ENCODE measurements at regions not wholly inside any gene's neighbourhood (a gene's known extent, or its start where the extent isn't known, plus 50 kb on each side); places are given as distances from the start of the nearest gene placed in this dataset.

- H3K4me3 ChIP-seq (ENCODE audit: low read depth, low read length), result no peak overlapping the region
- peak in 4 of 6 donors; percentile 29 to 68 (median 40) for DNase-seq (ENCODE audit: low read depth in 4 of 6, low spot score in 6 of 6)
- no peak overlapping the region for H3K27ac ChIP-seq (ENCODE audit: low read depth, low read length)
- no peaks in the 10 kb centered on the region for H3K4me1 ChIP-seq (ENCODE audit: control insufficient read depth, insufficient read depth, low read length)
- H3K9me3 ChIP-seq (ENCODE audit: control insufficient read depth, insufficient read depth, low read length), result no peaks in the 10 kb centered on the region
- 33% methylated on average over 6 of the region's 8 CpGs for WGBS (ENCODE audit: insufficient coverage)
- H3K27me3 ChIP-seq (ENCODE audit: control insufficient read depth, insufficient read depth, low read length), result no peaks in the 10 kb centered on the region
- no peaks in the 10 kb centered on the region for H3K36me3 ChIP-seq (ENCODE audit: control insufficient read depth, insufficient read depth, low read length)
These were observed 372.9 kb upstream of the TMEM132C start for GRCh38 chr12:127893895-127894609.

DNA sequence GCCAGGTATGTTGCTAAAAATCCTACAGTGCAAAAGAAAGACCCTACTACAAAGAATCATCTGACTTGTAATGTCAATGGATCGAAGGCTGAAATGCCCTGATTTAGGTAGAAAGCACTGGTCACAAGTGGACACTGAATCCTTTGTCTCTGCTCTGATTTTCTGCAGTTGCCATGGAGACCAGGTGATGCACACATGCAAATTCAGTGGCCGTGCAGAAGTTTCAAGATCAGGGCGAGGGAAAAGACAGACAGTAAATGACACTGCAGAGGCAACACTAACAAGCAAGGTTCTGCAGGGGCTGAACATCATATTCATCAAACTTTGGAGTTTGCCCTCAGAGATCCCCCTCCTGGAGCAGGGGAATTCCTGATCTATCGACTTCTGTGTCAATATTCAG lies 370.3 kb upstream of the TMEM132C start:
- Histone ChIP-seq H3K27ac (ENCODE audit: low read depth, low read length) (no peak overlapping the region), H3K4me1 (ENCODE audit: control insufficient read depth, insufficient read depth, low read length) (no peaks in the 10 kb centered on the region), H3K4me3 (ENCODE audit: low read depth, low read length) (no peak overlapping the region), H3K9me3 (ENCODE audit: control insufficient read depth, insufficient read depth, low read length) (no peaks in the 10 kb centered on the region), H3K27me3 (ENCODE audit: control insufficient read depth, insufficient read depth, low read length) (no peaks in the 10 kb centered on the region), H3K36me3 (ENCODE audit: control insufficient read depth, insufficient read depth, low read length) (no peaks in the 10 kb centered on the region)
- peak in 2 of 6 donors; percentile 15 to 80 for DNase-seq (ENCODE audit: low read depth in 4 of 6, low spot score in 6 of 6)
- WGBS (ENCODE audit: insufficient coverage), result 65% methylated on average over 3 of the region's 4 CpGs

DNA sequence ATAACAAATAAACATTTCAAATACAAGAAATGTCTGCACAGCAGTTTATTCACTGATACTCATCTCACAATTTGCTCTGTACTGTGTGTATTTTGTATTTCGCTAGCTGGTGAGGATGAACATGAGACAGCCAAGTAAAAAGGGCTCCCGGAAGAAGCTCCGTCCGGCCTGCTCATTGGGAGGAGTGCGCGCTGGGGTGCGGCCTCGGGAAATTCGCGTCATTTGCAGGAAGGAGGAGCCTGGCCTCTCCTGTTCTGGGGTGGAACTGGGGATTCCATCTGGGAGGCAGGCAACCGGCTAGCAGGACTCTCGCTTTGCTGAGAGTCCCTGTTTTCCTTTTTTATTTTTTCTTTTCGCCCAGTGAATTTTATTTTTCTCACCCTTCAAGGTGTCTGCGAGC lies 368.4 kb upstream of the TMEM132C start:
- 92% methylated on average over 10 of the region's 14 CpGs for WGBS (ENCODE audit: insufficient coverage)

DNA sequence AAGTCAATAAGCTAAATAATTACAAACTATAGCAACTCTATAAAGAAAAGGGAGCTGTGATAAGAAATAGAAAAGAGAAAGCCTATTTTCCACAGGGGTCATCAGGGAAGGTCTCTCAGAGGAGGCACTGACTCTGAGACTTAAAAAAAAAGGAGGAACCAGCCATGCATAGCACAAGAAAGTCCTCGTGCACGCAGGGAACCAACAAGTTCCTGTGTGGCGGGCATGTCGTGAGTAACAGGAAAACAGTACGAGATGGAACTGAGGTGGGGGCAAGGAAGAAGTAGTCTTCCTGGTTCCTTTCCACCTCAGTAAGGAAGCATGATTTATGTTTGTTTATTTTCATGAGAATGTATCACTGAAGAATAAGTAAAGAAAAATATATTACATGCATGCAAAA lies 367.0 kb upstream of the TMEM132C start:
- no peak for DNase-seq (ENCODE audit: low read depth in 4 of 6, low spot score in 6 of 6)
- WGBS (ENCODE audit: insufficient coverage), result 69% methylated on average over 2 of the region's 5 CpGs
- H3K4me1 ChIP-seq (ENCODE audit: control insufficient read depth, insufficient read depth, low read length), result no peaks in the 10 kb centered on the region
- no peak overlapping the region for H3K27ac ChIP-seq (ENCODE audit: low read depth, low read length)
- H3K9me3 ChIP-seq (ENCODE audit: control insufficient read depth, insufficient read depth, low read length), result no peaks in the 10 kb centered on the region
- no peaks in the 10 kb centered on the region for H3K36me3 ChIP-seq (ENCODE audit: control insufficient read depth, insufficient read depth, low read length)
- H3K4me3 ChIP-seq (ENCODE audit: low read depth, low read length), result no peak overlapping the region
- no peaks in the 10 kb centered on the region for H3K27me3 ChIP-seq (ENCODE audit: control insufficient read depth, insufficient read depth, low read length)

More for the DNA sequence above, 368.4 kb upstream of the TMEM132C start:
- H3K27ac ChIP-seq (ENCODE audit: low read depth, low read length), result no peak overlapping the region
- H3K27me3 ChIP-seq (ENCODE audit: control insufficient read depth, insufficient read depth, low read length), result no peaks in the 10 kb centered on the region
- H3K9me3 ChIP-seq (ENCODE audit: control insufficient read depth, insufficient read depth, low read length), result no peaks in the 10 kb centered on the region
- no peaks in the 10 kb centered on the region for H3K36me3 ChIP-seq (ENCODE audit: control insufficient read depth, insufficient read depth, low read length)
- H3K4me3 ChIP-seq (ENCODE audit: low read depth, low read length), result no peak overlapping the region
- DNase-seq (ENCODE audit: low read depth in 4 of 6, low spot score in 6 of 6), result no peak
- no peaks in the 10 kb centered on the region for H3K4me1 ChIP-seq (ENCODE audit: control insufficient read depth, insufficient read depth, low read length)

GRCh38 chr12:127900386-127900785 lies 366.6 kb upstream of the TMEM132C start:
- H3K4me1 ChIP-seq (ENCODE audit: control insufficient read depth, insufficient read depth, low read length), result no peaks in the 10 kb centered on the region
- DNase-seq (ENCODE audit: low read depth in 4 of 6, low spot score in 6 of 6), result no peak
- H3K4me3 ChIP-seq (ENCODE audit: low read depth, low read length), result no peak overlapping the region
- no peak overlapping the region for H3K27ac ChIP-seq (ENCODE audit: low read depth, low read length)
- H3K9me3 ChIP-seq (ENCODE audit: control insufficient read depth, insufficient read depth, low read length), result no peaks in the 10 kb centered on the region
- H3K36me3 ChIP-seq (ENCODE audit: control insufficient read depth, insufficient read depth, low read length), result no peaks in the 10 kb centered on the region
- H3K27me3 ChIP-seq (ENCODE audit: control insufficient read depth, insufficient read depth, low read length), result no peaks in the 10 kb centered on the region
- 57% methylated on average over 3 of the region's 5 CpGs for WGBS (ENCODE audit: insufficient coverage)

GRCh38 chr12:127903146-127903545 lies 363.8 kb upstream of the TMEM132C start:
- Histone ChIP-seq H3K36me3 (ENCODE audit: control insufficient read depth, insufficient read depth, low read length) (no peaks in the 10 kb centered on the region), H3K27ac (ENCODE audit: low read depth, low read length) (no peak overlapping the region), H3K9me3 (ENCODE audit: control insufficient read depth, insufficient read depth, low read length) (no peaks in the 10 kb centered on the region), H3K4me1 (ENCODE audit: control insufficient read depth, insufficient read depth, low read length) (no peaks in the 10 kb centered on the region), H3K27me3 (ENCODE audit: control insufficient read depth, insufficient read depth, low read length) (no peaks in the 10 kb centered on the region), H3K4me3 (ENCODE audit: low read depth, low read length) (no peak overlapping the region)
- 52% methylated on average over 5 of the region's 5 CpGs for WGBS (ENCODE audit: insufficient coverage)
- no peak for DNase-seq (ENCODE audit: low read depth in 4 of 6, low spot score in 6 of 6)

DNA sequence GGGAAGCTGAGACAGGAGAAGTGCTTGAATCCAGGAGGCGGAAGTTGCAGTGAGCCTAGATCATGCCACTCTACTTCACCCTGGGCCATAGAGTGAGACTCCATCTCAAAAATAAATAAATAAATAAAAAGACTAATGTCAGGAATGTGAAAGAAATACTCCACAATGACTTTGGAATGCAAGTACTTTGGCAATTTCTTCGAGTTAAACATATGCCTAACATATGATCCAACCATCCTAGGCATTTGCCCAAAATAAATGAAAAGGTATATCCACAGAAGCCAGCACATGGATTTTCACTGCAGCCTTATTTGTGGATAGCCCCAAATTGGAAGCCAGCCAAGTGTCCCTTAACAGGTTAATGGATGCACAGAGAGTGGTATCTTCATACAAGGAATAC lies 357.9 kb upstream of the TMEM132C start:
- no peaks in the 10 kb centered on the region for H3K4me1 ChIP-seq (ENCODE audit: control insufficient read depth, insufficient read depth, low read length)
- DNase-seq (ENCODE audit: low read depth in 4 of 6, low spot score in 6 of 6), result no peak
- WGBS (ENCODE audit: insufficient coverage), result 88% methylated on average over 1 of the region's 2 CpGs
- H3K27me3 ChIP-seq (ENCODE audit: control insufficient read depth, insufficient read depth, low read length), result no peaks in the 10 kb centered on the region
- no peak overlapping the region for H3K27ac ChIP-seq (ENCODE audit: low read depth, low read length)
- no peaks in the 10 kb centered on the region for H3K9me3 ChIP-seq (ENCODE audit: control insufficient read depth, insufficient read depth, low read length)
- no peak overlapping the region for H3K4me3 ChIP-seq (ENCODE audit: low read depth, low read length)
- H3K36me3 ChIP-seq (ENCODE audit: control insufficient read depth, insufficient read depth, low read length), result no peaks in the 10 kb centered on the region

DNA sequence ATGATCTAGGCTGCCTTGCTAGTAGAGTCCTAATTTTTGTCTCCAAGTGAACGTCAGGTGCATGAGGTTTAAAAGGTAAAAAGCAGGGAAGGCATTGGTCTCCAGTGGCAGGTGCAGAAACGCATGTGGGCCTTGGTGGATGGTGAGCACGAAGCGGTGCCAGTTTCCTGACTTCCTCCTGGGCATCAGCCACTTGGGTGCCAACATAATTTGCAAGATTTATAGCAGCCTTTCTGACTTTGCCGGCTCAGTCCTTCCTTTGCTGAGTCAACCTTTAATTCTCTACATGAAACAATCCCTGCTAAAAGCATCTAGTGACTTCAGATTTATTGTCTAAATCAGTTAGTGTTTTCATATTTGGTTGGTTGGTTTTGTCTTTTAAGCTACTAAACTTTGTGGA lies 355.7 kb upstream of the TMEM132C start:
- no peaks in the 10 kb centered on the region for H3K36me3 ChIP-seq (ENCODE audit: control insufficient read depth, insufficient read depth, low read length)
- no peaks in the 10 kb centered on the region for H3K4me1 ChIP-seq (ENCODE audit: control insufficient read depth, insufficient read depth, low read length)
- DNase-seq (ENCODE audit: low read depth in 4 of 6, low spot score in 6 of 6), result no peak
- H3K4me3 ChIP-seq (ENCODE audit: low read depth, low read length), result no peak overlapping the region
- H3K27me3 ChIP-seq (ENCODE audit: control insufficient read depth, insufficient read depth, low read length), result no peaks in the 10 kb centered on the region
- no peaks in the 10 kb centered on the region for H3K9me3 ChIP-seq (ENCODE audit: control insufficient read depth, insufficient read depth, low read length)
- H3K27ac ChIP-seq (ENCODE audit: low read depth, low read length), result no peak overlapping the region
- WGBS (ENCODE audit: insufficient coverage), result 80% methylated on average over 4 of the region's 5 CpGs

- Histone ChIP-seq H3K9me3 (ENCODE audit: control insufficient read depth, insufficient read depth, low read length) (no peaks in the 10 kb centered on the region), H3K36me3 (ENCODE audit: control insufficient read depth, insufficient read depth, low read length) (no peaks in the 10 kb centered on the region)
- peak in 1 of 6 donors; percentile 10 for DNase-seq (ENCODE audit: low read depth in 4 of 6, low spot score in 6 of 6)
These were observed 354.8 kb upstream of the TMEM132C start for GRCh38 chr12:127912035-127912665.

GRCh38 chr12:127923501-127923900 lies 343.5 kb upstream of the TMEM132C start:
- Histone ChIP-seq H3K4me3 (ENCODE audit: low read depth, low read length) (no peak overlapping the region), H3K36me3 (ENCODE audit: control insufficient read depth, insufficient read depth, low read length) (no peaks in the 10 kb centered on the region), H3K27ac (ENCODE audit: low read depth, low read length) (no peak overlapping the region), H3K9me3 (ENCODE audit: control insufficient read depth, insufficient read depth, low read length) (no peaks in the 10 kb centered on the region), H3K27me3 (ENCODE audit: control insufficient read depth, insufficient read depth, low read length) (no peaks in the 10 kb centered on the region), H3K4me1 (ENCODE audit: control insufficient read depth, insufficient read depth, low read length) (no peaks in the 10 kb centered on the region)
- DNase-seq (ENCODE audit: low read depth in 4 of 6, low spot score in 6 of 6), result no peak
- WGBS (ENCODE audit: insufficient coverage), result no CpG with 5 or more reads among the region's 6 CpGs

More at GRCh38 chr12:127912035-127912665, 354.8 kb upstream of the TMEM132C start:
- Histone ChIP-seq H3K27me3 (ENCODE audit: control insufficient read depth, insufficient read depth, low read length) (no peaks in the 10 kb centered on the region), H3K27ac (ENCODE audit: low read depth, low read length) (no peak overlapping the region), H3K4me3 (ENCODE audit: low read depth, low read length) (no peak overlapping the region), H3K4me1 (ENCODE audit: control insufficient read depth, insufficient read depth, low read length) (no peaks in the 10 kb centered on the region)
- WGBS (ENCODE audit: insufficient coverage), result 81% methylated on average over 8 of the region's 11 CpGs

Data from spinal cord (tissue), 9 donors.